HEK293T (cell line): ENCODE measurements at regions not wholly inside any gene's neighbourhood (a gene's known extent, or its start where the extent isn't known, plus 50 kb on each side); places are given as distances from the start of the nearest gene placed in this dataset.

Source experiments
- CTCF ChIA-PET: fragments of 350-600 bp; formaldehyde crosslinking; extraction: SDS; loops from one replicate; lab custom pipeline; 2021; ENCODE audit warnings: antibody characterized with exemption, inconsistent platforms; lab: Yijun Ruan, JAX
- POLR2A ChIA-PET: fragments of 350-600 bp; formaldehyde crosslinking; extraction: SDS; loops from one replicate; lab custom pipeline; 2020; ENCODE audit warnings: antibody characterized with exemption, inconsistent platforms; lab: Yijun Ruan, JAX
- DNase-seq: peaks from one replicate; pipeline ENCODE4 v3.0.0; 2012; ENCODE audit warnings: mixed read lengths; ENCODE audit errors: extremely low spot score
- ARNT ChIP-seq: fragments of 450-650 bp; IDR thresholded peaks from 2 replicates; pipeline ENCODE4 v1.6.1; 2017; ENCODE audit warnings: mild to moderate bottlenecking
- BHLHE40 ChIP-seq: fragments of 450-650 bp; IDR thresholded peaks from 2 replicates; pipeline ENCODE4 v1.6.1; 2016; ENCODE audit warnings: mild to moderate bottlenecking, moderate library complexity, borderline replicate concordance
- CTBP1 ChIP-seq: fragments of 450-650 bp; IDR thresholded peaks from 2 replicates; pipeline ENCODE4 v1.6.1; 2016; ENCODE audit warnings: borderline replicate concordance
- ELF4 ChIP-seq: fragments of 450-650 bp; IDR thresholded peaks from 2 replicates; pipeline ENCODE4 v1.6.1; 2017; ENCODE audit warnings: antibody characterized with exemption
- FOXA1 ChIP-seq: fragments of 450-650 bp; IDR thresholded peaks from 2 replicates; pipeline ENCODE4 v1.6.1; 2016; ENCODE audit warnings: mild to moderate bottlenecking
- FOXK2 ChIP-seq: fragments of 450-650 bp; IDR thresholded peaks from 2 replicates; pipeline ENCODE4 v1.6.1; 2016; ENCODE audit warnings: mild to moderate bottlenecking
- FOXM1 ChIP-seq: fragments of 450-650 bp; IDR thresholded peaks from 2 replicates; pipeline ENCODE4 v1.6.1; 2017; ENCODE audit warnings: mild to moderate bottlenecking, borderline replicate concordance
- HDGF ChIP-seq: fragments of 450-650 bp; IDR thresholded peaks from 2 replicates; pipeline ENCODE4 v1.6.1; 2017; ENCODE audit warnings: antibody characterized with exemption, borderline replicate concordance
- L3MBTL2 ChIP-seq: fragments of 450-650 bp; conservative IDR thresholded peaks from 2 replicates; pipeline ENCODE4 v1.6.1; 2016; ENCODE audit warnings: mild to moderate bottlenecking
- LEF1 ChIP-seq: fragments of 450-650 bp; IDR thresholded peaks from 2 replicates; pipeline ENCODE4 v1.6.1; 2017; ENCODE audit warnings: mild to moderate bottlenecking, borderline replicate concordance
- NFRKB ChIP-seq: fragments of 450-650 bp; IDR thresholded peaks from 2 replicates; pipeline ENCODE4 v1.6.1; 2016; ENCODE audit warnings: mild to moderate bottlenecking, moderate library complexity
- PKNOX1 ChIP-seq: fragments of 450-650 bp; IDR thresholded peaks from 2 replicates; pipeline ENCODE4 v1.6.1; 2016
- SP1 ChIP-seq: fragments of 450-650 bp; IDR thresholded peaks from 2 replicates; pipeline ENCODE4 v1.6.1; 2017
- SUZ12 ChIP-seq: fragments of 450-650 bp; IDR thresholded peaks from 2 replicates; pipeline ENCODE4 v1.6.1; 2016; ENCODE audit warnings: mild to moderate bottlenecking
- TARDBP ChIP-seq: fragments of 450-650 bp; IDR thresholded peaks from 2 replicates; pipeline ENCODE4 v1.6.1; 2016
- ZNF384 ChIP-seq: fragments of 450-650 bp; IDR thresholded peaks from 2 replicates; pipeline ENCODE4 v1.6.1; 2016

GRCh38 chr6:98657764-98658163 is 176.6 kb upstream of the POU3F2 start:
- TF ChIP-seq FOXK2 = no peak
- TF ChIP-seq TARDBP = no peak
- DNase-seq = no peak
- ChIA-PET CTCF (interaction anchor here (1.1 kb wide), 1 partner anchor 56 kb away, joined by 3 read pairs; no protein-coding TSS in a partner anchor), POLR2A (no interaction called here)

- POLR2A ChIA-PET = no interaction called here
- no peak for TF ChIP-seq PKNOX1
- no peak for TF ChIP-seq ZNF384
- no peak for TF ChIP-seq HDGF
- TF ChIP-seq LEF1 = no peak
- TF ChIP-seq FOXM1 = no peak
- no peak for TF ChIP-seq ARNT
- CTCF ChIA-PET = no interaction called here
- no peak for DNase-seq
Measured at GRCh38 chr6:98669371-98669770, 165.0 kb upstream of the POU3F2 start.

GRCh38 chr6:98670045-98670746 is 164.2 kb upstream of the POU3F2 start:
- ChIA-PET CTCF (no interaction called here), POLR2A (no interaction called here)
- TF ChIP-seq ARNT = no peak
- no peak for DNase-seq

- ChIA-PET POLR2A (no interaction called here), CTCF (no interaction called here)
- DNase-seq = no peak
- no peak for TF ChIP-seq ELF4
- no peak for TF ChIP-seq LEF1
- no peak for TF ChIP-seq ARNT
- no peak for TF ChIP-seq SUZ12
- TF ChIP-seq NFRKB = no peak
- TF ChIP-seq FOXM1 = no peak
- TF ChIP-seq CTBP1 = no peak
- no peak for TF ChIP-seq L3MBTL2
- no peak for TF ChIP-seq FOXA1
- no peak for TF ChIP-seq PKNOX1
- TF ChIP-seq FOXK2 = no peak
- TF ChIP-seq ZNF384 = no peak
- no peak for TF ChIP-seq HDGF
- TF ChIP-seq TARDBP = no peak
- TF ChIP-seq BHLHE40 = no peak
- TF ChIP-seq SP1 = no peak
Measured at GRCh38 chr6:98672681-98673475, 161.5 kb upstream of the POU3F2 start.

GRCh38 chr6:98678481-98678880 is 155.9 kb upstream of the POU3F2 start:
- no peak for TF ChIP-seq ARNT
- no peak for TF ChIP-seq TARDBP
- TF ChIP-seq FOXK2 = no peak
- no peak for TF ChIP-seq BHLHE40
- TF ChIP-seq SP1 = no peak
- TF ChIP-seq CTBP1 = no peak
- TF ChIP-seq PKNOX1 = no peak
- TF ChIP-seq L3MBTL2 = no peak
- no peak for TF ChIP-seq LEF1
- TF ChIP-seq FOXM1 = no peak
- no peak for TF ChIP-seq ZNF384
- TF ChIP-seq SUZ12 = no peak
- TF ChIP-seq FOXA1 = no peak
- TF ChIP-seq HDGF = no peak
- TF ChIP-seq ELF4 = no peak
- no peak for TF ChIP-seq NFRKB
- no peak for DNase-seq
- POLR2A ChIA-PET = no interaction called here
- CTCF ChIA-PET = no interaction called here

- DNase-seq = no peak
- POLR2A ChIA-PET = no interaction called here
- TF ChIP-seq FOXK2 (no peak), PKNOX1 (no peak), BHLHE40 (no peak), CTBP1 (no peak), L3MBTL2 (no peak)
- CTCF ChIA-PET = interaction anchor here (0.6 kb wide), 1 partner anchor 91 kb away, joined by 5 read pairs; no protein-coding TSS in a partner anchor
Measured at GRCh38 chr6:98686008-98686601, 148.3 kb upstream of the POU3F2 start.
